HG03103 (cell line): ENCODE measurements at regions not wholly inside any gene's neighbourhood (a gene's known extent, or its start where the extent isn't known, plus 50 kb on each side); places are given as distances from the start of the nearest gene placed in this dataset.

Source experiments
- ATAC-seq: cut with Tn5 transposase; IDR thresholded peaks from one replicate; pipeline ENCODE4 v1.9.1; 2021; ENCODE audit warnings: low read depth; ENCODE audit not compliant: unreplicated experiment

GRCh38 chr22:48578138-48579042, 1249.3 kb downstream of the BRD1 start:
- no peak for ATAC-seq

GRCh38 chr22:48577691-48578090, 1250.0 kb downstream of the BRD1 start:
- no peak for ATAC-seq

DNA sequence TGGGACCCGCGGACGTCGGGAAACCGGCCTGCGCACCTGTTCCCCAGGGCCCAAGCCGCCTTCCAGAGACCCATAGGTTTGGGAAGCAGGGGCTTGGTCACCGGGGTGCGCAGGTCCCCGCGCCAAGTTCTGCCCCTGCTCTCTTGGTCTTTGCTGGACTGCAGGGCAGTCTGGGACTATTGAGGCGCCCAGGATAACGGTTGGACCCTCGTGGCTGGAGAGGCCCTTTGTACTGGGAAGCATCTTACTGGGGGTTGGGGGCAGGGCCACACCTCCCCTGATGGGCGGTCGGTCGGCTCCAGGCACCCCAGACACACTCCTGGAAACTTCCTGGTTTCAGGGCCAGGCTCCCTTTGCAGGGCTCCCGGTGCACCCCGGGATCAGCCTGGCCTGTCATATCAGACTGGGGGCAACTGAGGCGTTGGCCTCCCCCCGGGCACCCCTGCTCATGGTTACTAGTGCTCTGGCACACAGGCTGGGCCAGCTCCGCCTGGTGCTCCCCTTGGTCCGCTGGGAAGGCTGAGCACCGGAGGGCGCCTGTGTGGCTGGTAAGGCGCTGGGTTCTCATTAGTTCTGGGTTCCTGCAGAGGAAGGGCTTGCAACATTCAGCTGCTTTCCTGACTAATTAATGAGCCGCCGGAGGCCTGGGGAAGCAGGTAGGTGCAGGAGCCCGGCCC, 1250.5 kb downstream of the BRD1 start:
- no peak for ATAC-seq

- ATAC-seq, result no peak
Measured at GRCh38 chr22:48576333-48577013, 1251.2 kb downstream of the BRD1 start.

- no peak for ATAC-seq
Measured at GRCh38 chr22:48575618-48576332, 1251.9 kb downstream of the BRD1 start.

DNA sequence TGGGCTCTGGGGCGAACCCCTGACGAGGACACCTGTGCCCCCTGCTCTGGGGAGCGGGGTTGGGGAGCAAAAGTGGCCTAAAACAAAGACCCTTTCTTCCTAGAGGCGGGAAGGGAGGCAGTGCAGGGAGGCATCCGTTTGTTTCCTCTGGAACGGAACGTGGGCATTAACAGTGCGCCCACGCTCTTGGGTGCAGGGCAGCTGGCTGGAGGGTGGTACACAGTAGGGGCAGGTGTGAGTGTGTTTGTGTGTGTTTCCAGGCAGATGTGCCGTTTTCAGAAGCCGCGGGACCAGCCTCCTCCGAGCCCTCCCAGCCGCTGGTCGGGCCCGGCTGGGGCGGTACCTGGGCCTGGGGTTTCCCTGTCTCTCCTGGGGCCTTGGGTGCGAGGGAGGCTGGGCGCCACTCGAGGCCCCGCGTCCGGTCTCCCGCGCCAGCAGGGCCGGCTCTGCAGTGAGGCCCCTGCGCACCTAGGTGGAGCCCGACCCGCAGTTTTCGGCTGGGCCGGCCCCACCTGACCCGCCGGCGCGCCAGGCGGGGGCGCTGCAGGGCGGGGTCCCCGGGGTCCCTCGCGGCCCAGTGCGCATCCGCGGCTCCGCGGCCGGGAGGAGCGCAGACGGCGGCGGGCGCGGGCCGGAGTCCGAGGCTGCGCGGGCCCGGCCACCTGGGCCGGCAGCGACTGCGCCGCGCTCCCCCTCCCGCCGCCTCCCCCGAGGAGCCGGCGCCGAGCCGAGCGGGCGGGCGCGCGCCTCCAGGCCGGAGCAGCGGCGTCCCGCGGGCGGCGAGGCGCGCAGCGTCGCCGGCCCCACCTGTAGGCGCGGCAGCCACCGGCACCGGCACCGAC, 1252.7 kb downstream of the BRD1 start:
- ATAC-seq, result no peak

DNA sequence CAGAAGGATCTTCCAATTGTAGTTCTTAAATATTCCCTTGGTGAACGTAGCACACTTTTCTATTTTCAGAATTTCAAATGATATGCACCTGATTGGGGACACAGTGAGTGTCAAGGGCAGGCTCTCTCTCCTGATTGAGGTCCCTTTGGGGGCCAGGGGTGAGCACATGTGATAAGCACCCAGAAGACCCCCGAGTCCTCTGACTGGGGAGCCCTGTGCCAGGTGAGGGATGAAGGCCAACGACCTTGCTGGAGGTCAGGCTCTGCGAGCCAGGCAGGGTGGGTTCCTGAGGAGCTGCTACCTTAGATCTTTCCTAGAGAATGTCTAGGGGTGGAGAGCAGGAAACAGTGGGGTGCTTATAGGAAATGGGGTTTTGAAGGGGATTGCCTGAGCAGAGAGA, 1253.9 kb downstream of the BRD1 start:
- ATAC-seq, result no peak

DNA sequence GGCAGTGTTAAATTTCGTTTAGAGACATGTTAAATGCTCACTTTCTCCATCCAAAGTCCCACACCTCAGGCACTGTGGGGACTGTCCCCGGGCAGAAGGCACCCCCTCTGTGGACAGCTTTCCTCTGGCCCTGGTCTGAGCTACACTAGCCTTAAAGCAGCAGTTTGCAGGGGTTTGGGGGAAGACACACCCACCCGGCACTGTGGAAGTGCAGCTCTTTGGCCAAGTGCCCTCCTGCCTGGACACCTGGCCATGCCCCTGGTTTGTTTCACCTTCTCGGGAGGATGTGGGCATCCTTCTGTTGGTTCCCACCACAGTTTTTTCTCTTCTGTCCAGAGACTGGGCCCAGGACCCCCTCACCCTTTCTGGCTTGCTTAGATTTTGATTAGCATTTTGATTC, 1254.7 kb downstream of the BRD1 start:
- ATAC-seq, result no peak

DNA sequence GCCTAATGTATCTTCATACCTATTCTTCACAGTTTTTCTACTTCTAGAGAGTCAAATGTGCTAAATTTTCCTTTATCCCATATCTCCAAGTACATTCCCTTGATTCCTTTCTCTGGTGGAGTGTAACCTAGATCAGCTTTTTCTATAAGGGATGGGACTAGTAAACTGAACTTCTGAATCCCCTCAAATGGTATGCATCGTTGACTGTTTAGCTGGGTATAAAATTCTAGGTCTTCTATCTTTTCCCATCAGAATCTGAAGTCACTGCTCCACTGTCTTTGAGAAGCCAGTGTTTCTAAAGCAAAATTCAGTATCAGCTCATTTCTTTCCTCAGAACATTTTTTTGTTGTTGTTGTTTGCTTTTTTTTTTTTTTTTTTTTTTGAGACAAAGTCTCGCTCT, 1256.8 kb downstream of the BRD1 start:
- no peak for ATAC-seq

DNA sequence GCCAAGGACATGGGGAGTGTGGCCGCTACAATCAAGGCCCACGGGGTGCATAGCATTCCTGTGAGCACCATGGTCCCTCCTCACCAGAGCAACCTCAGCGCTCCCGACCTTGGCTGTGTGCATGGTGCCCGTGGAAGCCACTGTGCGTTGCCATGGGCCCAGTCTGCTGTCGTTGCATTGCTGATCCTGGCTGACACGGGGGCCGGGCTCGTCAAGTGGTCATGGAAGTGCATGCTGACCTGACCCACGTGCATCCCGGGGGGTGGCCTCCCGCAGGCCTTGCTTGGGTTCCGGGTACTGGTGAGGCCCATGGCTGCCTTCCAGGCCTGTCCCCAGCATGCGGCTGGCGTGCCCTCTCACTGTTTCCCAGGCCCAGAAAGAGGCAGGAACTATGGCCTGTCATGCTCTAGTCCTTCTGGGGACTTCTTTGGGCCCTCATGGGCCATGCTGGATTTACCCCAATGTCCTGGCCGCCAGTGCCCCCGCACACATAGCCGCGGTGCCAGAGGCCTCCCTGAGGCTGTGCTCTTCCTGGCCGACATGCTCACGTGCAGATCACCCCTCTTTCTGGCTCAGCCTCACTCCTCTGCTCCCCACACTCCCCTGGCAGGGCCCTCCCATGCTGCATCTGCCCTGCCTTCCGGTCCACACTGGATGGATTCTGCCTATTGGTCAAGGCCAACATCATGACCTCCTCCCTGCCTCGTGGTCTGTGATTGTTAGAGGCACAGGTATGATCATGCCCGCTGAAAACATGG, 1258.0 kb downstream of the BRD1 start:
- ATAC-seq, result no peak

DNA sequence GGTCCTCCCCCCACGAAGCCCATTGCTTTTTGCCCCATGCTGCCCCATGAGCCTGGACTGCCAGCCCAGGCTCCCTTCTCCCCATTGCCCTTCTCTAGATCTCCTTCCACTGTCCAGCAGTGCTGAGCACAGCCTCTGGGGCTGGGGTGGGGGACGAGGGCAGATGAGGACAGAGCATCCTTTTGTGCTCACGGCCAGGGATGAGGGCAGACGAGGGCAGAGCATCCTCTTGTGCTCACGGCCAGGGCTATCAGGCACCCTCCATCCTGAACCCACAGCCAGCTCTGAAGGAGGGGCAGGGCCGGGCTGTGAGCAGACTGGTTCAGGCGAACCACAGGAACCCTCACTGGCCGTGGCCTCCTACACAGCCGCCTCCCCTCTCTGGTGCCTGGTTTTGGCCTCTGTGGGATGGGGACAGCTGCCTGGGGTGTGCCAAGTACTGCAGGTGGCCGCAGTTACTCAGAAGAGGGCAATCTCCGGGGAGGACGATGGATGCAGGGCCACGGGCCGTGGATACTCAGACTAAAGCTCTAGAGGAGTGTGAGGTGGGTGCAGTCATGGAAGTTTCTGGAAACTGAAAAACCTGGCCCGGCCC, 1258.8 kb downstream of the BRD1 start:
- ATAC-seq, result no peak

DNA sequence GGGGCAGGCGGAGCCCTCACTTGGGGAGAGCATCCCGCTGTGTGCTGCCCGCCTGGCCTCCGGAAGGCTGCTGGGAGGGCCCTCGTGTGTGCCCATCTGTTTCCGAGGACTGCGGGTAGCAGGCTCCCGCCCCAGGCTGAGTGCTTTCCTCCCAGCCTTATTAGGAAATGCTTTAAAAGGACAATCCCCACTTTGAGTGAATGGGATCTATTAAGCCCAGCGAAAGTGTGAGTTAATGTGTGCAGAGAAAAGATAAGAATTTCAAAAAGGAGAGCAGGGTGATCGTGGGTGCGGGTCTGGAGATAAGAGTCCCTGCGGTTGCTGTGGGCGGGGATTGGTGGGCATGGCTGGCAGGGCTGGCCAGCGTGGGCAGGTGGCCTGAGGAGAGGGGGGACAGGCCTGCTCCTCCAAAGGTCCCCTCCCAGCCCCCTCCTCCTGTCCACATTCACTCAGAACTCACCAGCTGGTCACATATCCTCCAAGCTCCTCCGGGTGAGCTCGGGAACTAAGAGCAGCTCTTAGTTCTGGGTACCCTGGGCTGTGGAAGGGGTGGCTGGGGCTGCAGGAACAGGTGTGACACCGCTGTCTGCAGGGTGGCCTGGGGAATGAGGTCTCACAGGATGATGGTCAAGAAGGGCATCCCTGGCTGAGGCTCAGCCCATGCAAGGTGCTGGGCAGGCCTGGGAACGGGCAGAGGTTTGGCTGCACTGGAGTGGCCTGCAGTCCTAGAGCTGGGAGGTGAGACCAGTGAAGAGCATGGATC, 1260.3 kb downstream of the BRD1 start:
- no peak for ATAC-seq

- no peak for ATAC-seq
Measured at GRCh38 chr22:48566741-48567140, 1260.9 kb downstream of the BRD1 start.

GRCh38 chr22:48565901-48566501, 1261.7 kb downstream of the BRD1 start:
- no peak for ATAC-seq

- no peak for ATAC-seq
Measured at GRCh38 chr22:48564995-48565394, 1262.7 kb downstream of the BRD1 start.

DNA sequence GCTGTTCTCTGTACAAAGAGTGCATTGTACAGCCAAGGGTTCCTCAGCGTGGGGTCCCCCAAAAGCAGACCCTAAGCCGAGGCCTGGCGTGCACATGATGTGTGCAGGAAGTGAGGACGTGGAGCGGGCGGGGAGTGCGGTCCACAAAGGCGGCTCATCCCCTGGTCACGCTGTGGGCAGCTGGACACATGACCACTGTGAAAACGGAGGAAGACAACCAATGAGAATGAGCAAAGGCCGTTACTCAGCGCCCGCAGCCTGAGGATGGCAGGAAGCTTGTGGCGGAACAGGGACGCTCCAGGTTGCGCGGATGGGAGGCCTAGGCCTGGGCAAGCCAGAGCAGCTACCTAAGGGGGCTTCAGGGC, 1263.7 kb downstream of the BRD1 start:
- no peak for ATAC-seq

DNA sequence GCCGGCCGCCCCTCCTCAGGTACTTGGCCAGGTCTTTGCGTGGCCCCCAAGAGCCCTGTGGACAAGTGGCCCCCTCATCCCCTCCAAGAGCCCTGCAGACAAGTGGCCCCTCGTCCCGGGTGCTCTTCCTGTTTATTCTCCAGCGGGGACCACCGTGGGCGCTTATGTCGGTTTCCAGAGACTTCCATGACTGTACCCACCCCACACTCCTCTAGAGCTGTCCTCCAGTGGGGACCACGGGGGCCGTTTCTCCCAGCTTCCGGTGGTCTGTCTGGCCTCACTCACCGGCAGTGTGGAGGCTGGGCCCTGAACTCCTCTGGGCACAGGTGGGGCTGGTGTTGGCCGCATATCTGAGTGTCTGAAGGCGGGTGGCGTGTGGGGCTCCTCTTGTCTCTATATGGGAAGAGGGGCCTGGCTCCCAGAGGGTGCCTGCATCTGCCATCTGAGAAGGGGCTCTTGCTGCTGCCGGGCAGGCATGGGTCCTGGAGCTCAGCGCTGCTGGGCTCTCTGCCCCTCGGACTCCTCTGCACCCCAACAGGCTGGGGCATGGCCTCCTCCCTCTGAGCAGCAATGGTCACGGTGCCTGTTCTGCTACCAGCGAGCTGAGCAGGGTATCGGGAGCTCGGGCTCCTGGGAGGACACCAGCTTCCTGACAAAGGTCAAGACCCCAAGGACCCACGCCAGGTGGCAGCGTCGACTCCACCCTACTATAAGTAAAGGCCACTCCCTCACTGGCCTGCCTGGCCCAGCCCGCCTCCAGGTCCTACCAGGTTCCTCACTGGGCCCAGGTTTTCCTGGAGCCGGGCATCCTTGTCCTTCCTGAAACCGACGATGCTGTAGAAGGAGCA, 1264.3 kb downstream of the BRD1 start:
- ATAC-seq, result no peak
